Adrenal gland (tissue), 5 donors: ENCODE measurements at regions not wholly inside any gene's neighbourhood (a gene's known extent, or its start where the extent isn't known, plus 50 kb on each side); places are given as distances from the start of the nearest gene placed in this dataset.

Source experiments
- POLR2A ChIP-seq, 2 donors: fragments of 450-650 bp; IDR thresholded peaks; one replicate each; pipeline ENCODE4 v1.6.1; 2017; ENCODE audit warnings: antibody characterized with exemption in 2 of 2, mild to moderate bottlenecking in 2 of 2, moderate library complexity in 1 of 2
- TF ChIP-seq, protein P1 (sequence below), 6 experiments: fragments of 450-650 bp in 4 of 6; fragments of 200-600 bp in 2 of 6; sonication (generic) in 1 of 6; IDR thresholded peaks; 1 replicate in 5 of 6; 2 replicates in 1 of 6; pipeline versions ENCODE4 v1.5.1 to v1.8.0; 2016 to 2021; ENCODE audit warnings: antibody characterized with exemption in 6 of 6, mild to moderate bottlenecking in 2 of 6, moderate library complexity in 1 of 6
- donor health status: DM: no; HTN: no; CAD: no.

DNA sequence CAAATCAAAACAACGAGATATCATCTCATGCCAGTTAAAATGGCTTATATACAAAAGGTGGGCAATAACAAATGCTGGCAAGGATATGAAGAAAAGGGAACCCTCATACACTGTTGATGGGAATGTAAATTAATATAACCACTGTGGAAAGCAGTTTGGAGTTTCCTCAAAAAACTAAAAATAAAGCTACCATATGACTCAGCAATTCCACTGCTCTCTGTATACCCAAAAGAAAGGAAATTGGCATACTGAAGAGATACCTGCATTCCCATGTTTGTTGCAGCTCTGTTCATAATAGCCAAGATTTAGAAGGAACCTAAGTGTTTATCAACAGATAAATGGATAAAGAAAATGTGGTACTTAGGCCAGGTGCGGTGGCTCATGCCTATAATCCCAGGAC is 124.8 kb downstream of the MSTN start:
- TF ChIP-seq, protein P1, sequence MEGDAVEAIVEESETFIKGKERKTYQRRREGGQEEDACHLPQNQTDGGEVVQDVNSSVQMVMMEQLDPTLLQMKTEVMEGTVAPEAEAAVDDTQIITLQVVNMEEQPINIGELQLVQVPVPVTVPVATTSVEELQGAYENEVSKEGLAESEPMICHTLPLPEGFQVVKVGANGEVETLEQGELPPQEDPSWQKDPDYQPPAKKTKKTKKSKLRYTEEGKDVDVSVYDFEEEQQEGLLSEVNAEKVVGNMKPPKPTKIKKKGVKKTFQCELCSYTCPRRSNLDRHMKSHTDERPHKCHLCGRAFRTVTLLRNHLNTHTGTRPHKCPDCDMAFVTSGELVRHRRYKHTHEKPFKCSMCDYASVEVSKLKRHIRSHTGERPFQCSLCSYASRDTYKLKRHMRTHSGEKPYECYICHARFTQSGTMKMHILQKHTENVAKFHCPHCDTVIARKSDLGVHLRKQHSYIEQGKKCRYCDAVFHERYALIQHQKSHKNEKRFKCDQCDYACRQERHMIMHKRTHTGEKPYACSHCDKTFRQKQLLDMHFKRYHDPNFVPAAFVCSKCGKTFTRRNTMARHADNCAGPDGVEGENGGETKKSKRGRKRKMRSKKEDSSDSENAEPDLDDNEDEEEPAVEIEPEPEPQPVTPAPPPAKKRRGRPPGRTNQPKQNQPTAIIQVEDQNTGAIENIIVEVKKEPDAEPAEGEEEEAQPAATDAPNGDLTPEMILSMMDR (IDR thresholded peaks at IDR 0.05): no peak
- no peak for TF ChIP-seq POLR2A (IDR thresholded peaks at IDR 0.05)
